H1 (cell line): ENCODE measurements at regions not wholly inside any gene's neighbourhood (a gene's known extent, or its start where the extent isn't known, plus 50 kb on each side); places are given as distances from the start of the nearest gene placed in this dataset.

Source experiments
- CHD2 ChIP-seq: IDR thresholded peaks from 2 replicates; pipeline ENCODE4 v1.6.1; 2012; ENCODE audit warnings: low read length, improper control_type of control experiment
- CTCF ChIP-seq, 3 experiments: IDR thresholded peaks; 1 replicate in 2 of 3; 2 replicates in 1 of 3; pipeline versions ENCODE4 v1.5.1 to v1.6.1; 2011; ENCODE audit warnings: low read length in 3 of 3, mild to moderate bottlenecking in 3 of 3, inconsistent platforms in 2 of 3, low read depth in 1 of 3, moderate library complexity in 1 of 3; ENCODE audit not compliant: insufficient read depth in 1 of 3; ENCODE audit errors: control extremely low read depth in 1 of 3
- GABPA ChIP-seq: IDR thresholded peaks from 2 replicates; pipeline ENCODE4 v1.6.1; 2011; ENCODE audit warnings: mild to moderate bottlenecking, low read length, moderate library complexity, borderline replicate concordance; ENCODE audit not compliant: insufficient read depth
- GTF2F1 ChIP-seq: IDR thresholded peaks from 2 replicates; pipeline ENCODE4 v1.6.1; 2012; ENCODE audit warnings: low read depth, low read length, improper control_type of control experiment, borderline replicate concordance
- HDAC6 ChIP-seq: IDR thresholded peaks from one replicate; pipeline ENCODE4 v1.7.1; 2012; ENCODE audit warnings: low read depth, mild to moderate bottlenecking, inconsistent platforms, low read length, moderate library complexity
- KDM1A ChIP-seq: fragments of 200-600, 300-600 bp; sonication (generic); IDR thresholded peaks from 2 replicates; pipeline ENCODE4 v1.7.1; 2016; ENCODE audit warnings: mild to moderate bottlenecking, low read length, borderline replicate concordance
- POLR2A ChIP-seq, 2 experiments: IDR thresholded peaks; 1 replicate in 1 of 2; 2 replicates in 1 of 2; pipeline ENCODE4 v1.6.1; 2011; ENCODE audit warnings: low read depth in 2 of 2, low read length in 2 of 2, mild to moderate bottlenecking in 2 of 2; ENCODE audit errors: control extremely low read depth in 1 of 2
- RBBP5 ChIP-seq: IDR thresholded peaks from 2 replicates; pipeline ENCODE4 v1.7.1; 2012; ENCODE audit warnings: low read depth, mild to moderate bottlenecking, inconsistent platforms, low read length, moderate library complexity, borderline replicate concordance
- SAP30 ChIP-seq: fragments of 300-600 bp; sonication (generic); IDR thresholded peaks from 2 replicates; pipeline ENCODE4 v1.7.1; 2012; ENCODE audit warnings: low read length, moderate library complexity, mild to moderate bottlenecking, inconsistent platforms; ENCODE audit not compliant: insufficient read depth, insufficient replicate concordance
- TAF1 ChIP-seq: IDR thresholded peaks from 2 replicates; pipeline ENCODE4 v1.6.1; 2011; ENCODE audit warnings: mild to moderate bottlenecking, low read depth, low read length
- TBP ChIP-seq: IDR thresholded peaks from 2 replicates; pipeline ENCODE4 v1.6.1; 2011; ENCODE audit warnings: low read depth, low read length, improper control_type of control experiment
- USF2 ChIP-seq: IDR thresholded peaks from 2 replicates; pipeline ENCODE4 v1.6.1; 2011; ENCODE audit warnings: low read length, improper control_type of control experiment

DNA sequence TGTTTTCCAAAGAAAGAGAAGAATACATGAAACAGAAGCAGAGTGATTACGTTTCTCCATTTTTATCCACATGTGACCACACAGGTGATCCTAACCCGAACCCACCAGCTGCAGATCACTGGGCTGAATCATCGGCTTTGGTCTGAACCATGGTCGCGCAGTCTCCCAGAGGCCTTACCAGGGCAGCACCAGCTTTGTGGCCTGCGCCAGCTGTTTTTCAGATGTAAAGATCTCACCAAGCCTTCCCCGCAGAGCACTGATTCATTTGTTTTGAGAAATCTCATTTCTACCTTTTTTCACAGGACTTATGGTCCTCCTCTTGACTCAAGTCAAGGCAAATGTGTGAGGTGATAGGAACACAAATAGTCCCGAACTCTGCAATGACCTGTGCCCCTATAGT, 207.0 kb upstream of the PPP2R2D start:
- TF ChIP-seq CHD2 (no peak), GABPA (no peak), CTCF (IDR thresholded peaks at IDR 0.05; ENCODE audit: control extremely low read depth in 1 of 3, insufficient read depth in 1 of 3, low read depth in 1 of 3, low read length in 3 of 3) (no peak), GTF2F1 (no peak), HDAC6 (no peak), USF2 (no peak), POLR2A (IDR thresholded peaks at IDR 0.05; ENCODE audit: control extremely low read depth in 1 of 2, low read depth in 2 of 2, low read length in 2 of 2) (no peak), KDM1A (no peak), SAP30 (no peak), TAF1 (no peak), TBP (no peak), RBBP5 (no peak)
